Adrenal gland (tissue), 5 donors: ENCODE measurements at regions not wholly inside any gene's neighbourhood (a gene's known extent, or its start where the extent isn't known, plus 50 kb on each side); places are given as distances from the start of the nearest gene placed in this dataset.

Experiments
- CTCF ChIP-seq, 6 experiments: fragments of 450-650 bp in 4 of 6; fragments of 200-600 bp in 2 of 6; sonication (generic) in 1 of 6; IDR thresholded peaks; 1 replicate in 5 of 6; 2 replicates in 1 of 6; pipeline versions ENCODE4 v1.5.1 to v1.8.0; 2016 to 2021; ENCODE audit warnings: antibody characterized with exemption in 6 of 6, mild to moderate bottlenecking in 2 of 6, moderate library complexity in 1 of 6
- POLR2A ChIP-seq, 2 donors: fragments of 450-650 bp; IDR thresholded peaks; one replicate each; pipeline ENCODE4 v1.6.1; 2017; ENCODE audit warnings: antibody characterized with exemption in 2 of 2, mild to moderate bottlenecking in 2 of 2, moderate library complexity in 1 of 2
- donor health status: DM: no; HTN: no; CAD: no.

DNA sequence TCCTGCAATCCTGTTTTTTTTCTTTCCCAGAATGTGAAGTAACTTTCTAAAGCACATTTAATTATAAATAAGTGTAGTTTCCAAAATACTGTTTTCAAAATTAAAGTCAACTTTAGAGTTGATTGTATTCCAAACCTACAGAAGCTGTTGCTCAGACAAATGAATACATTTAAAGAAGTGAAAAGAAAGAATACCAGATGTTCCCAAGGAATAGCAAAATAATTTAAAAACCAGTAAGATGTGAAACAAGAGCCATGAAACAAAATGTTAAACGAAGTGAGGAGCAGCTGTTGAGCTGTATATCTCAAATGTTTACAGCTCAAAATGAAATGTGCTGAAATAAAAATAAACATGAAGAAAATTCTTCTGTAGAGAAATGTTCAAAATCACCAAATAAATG lies 627.4 kb upstream of the NDST4 start:
- TF ChIP-seq CTCF (IDR thresholded peaks at IDR 0.05): no peak
- no peak for TF ChIP-seq POLR2A (IDR thresholded peaks at IDR 0.05)
